HCEC 1CT (cell line): ENCODE measurements at regions not wholly inside any gene's neighbourhood (a gene's known extent, or its start where the extent isn't known, plus 50 kb on each side); places are given as distances from the start of the nearest gene placed in this dataset.
"Not testable (repeated sequence)": the region's sequence is repeated elsewhere in the genome, so short reads cannot be mapped to it uniquely, and the experiment has no call there.

Source experiments
- DNase-seq: peaks from one replicate; pipeline ENCODE4 v3.0.0-alpha.2; 2017

DNA sequence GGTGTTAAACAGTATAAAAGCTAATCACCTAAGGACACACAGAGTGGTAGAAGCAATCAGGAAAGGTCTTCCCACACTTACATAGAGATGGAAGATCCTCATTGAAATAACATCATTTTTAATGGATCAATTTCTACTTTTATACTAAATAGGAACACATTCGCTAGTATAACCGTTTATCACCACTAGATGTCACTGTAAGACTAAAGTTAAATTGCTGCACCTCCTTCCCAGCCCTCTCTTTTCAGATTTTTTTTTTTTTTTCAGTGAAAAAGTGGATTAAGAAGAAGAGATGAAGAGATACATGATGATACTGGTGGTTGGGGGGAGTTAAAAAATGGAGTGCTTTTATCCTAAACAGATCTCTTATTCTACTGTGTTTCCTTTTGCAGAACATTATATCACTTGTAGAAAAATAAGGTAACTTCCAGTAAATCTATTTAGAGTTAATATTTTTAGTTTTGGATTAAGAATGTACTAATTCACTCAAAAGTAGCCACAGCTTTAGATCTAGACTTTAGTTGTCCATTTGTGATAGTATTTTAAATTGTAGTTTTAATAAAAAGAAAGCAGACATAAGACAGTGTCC, 116.9 kb upstream of the ARRDC3 start:
- peak; percentile 46 for DNase-seq

DNA sequence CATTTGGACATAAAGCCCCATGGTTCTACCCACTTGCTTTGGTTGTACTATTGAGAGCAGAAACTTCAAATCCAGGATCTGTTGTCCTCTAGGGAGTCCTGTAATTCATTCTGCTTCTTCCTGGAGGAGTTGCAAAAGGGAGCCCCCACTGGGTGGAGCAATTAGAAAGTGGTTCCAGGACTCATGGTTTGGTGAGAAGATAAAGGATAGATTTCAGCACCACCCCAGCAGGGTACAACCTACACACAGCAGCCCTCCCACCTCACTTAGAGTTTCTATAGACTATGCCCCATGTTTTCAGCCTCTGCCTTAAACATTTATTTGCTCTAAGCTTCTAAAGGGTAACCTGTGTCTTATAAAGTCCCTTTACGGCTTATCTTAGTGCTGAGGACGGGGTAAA, 112.6 kb upstream of the ARRDC3 start:
- DNase-seq = no peak

DNA sequence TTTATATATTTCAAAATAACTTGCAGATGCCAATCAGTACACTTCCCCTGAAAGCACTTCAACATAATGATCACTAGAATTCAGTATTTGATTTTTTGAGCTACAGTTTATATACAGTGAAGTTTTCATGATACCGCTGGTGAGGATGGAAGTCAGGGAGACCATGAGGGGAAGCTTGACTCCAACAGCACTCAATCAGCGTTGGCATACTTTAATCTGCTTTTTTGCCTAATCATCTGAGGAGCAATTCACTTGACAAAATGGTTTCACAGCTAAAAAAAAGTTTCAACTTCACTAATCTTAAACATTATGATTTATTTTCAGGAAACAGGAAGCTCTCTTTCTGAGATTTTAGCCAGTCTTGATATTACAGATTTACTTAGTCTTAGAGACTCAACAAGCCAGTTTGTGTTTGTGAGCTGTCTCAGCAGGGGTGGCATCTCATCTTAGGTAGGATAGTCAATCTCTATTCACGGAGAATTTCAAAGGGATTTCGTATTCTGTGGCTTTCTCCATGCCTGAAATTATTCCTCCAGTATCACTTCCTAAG, 111.4 kb upstream of the ARRDC3 start:
- DNase-seq = no peak

DNA sequence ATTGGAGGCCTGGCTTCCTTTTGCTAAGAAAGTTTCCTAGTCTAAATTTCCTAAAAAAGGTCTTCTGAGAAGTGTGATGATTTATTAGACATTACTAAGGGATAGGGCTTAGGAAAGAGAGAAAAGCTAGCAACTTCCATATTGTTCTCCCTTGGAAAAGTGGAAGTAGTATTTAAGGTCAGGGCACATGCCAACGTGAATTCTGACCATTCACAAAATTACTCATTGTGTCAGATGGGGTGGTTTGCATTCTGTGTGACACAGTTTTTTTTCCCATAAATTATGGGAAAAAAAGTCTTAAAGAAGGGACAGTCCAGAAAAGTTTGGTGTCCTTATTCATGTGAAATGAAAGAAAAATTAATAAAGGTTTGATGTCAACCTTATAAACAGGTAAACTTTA, 110.0 kb upstream of the ARRDC3 start:
- DNase-seq = no peak

DNA sequence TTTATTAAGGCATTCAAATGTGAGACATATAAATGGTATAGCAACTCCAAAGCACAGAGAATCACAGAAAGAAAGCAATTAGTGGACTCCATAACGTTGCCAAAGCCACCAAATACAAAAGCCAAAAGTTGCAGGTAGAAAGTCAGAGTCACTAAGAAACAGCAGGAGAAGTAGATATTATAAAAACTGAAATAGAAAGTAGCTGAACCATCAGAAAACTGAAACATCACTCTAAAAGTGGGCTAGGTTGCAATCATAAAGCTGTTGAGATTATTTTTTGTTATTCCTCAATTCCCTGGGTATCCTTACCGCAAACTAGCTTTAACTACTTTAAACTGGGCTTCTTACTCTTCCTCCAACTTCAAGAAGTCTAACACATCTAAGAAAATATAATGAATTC, 108.1 kb upstream of the ARRDC3 start:
- DNase-seq = no peak

DNA sequence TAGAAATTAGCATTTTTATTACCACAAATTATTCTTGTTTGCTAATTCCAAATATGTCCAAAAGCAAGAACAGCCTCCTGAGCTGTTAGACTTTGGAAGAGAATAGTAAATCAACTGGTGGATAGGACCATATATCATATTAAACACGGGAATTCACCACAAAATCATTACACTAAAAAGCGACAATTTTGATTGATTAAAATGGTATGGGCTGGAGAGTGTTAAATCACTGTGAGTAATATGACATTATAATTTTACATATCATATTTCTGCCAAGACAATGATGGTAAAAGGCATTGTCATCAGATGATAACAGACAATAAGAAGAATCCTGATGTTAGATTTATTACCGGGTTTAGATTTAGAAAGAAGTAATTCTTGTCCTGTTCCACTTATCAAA, 107.2 kb upstream of the ARRDC3 start:
- no peak for DNase-seq

DNA sequence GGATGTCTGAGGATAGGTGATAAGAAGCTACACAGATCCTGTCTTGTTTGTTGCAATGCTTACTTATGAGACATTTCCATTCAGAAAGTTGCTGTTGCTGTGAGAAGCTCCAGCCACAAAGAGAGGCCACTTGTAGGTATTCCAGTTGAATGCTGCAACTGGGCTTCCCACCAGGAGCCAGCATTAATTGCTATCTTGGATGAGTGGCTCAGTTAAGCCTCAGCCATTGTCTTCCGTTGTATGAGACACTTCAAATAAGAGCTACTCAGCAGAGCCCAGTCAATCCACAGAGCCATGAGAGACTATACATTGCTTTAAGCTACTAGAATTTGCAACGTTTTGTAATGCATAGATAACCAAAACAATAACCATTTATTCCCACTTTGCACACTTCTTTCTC, 104.3 kb upstream of the ARRDC3 start:
- no peak for DNase-seq

DNA sequence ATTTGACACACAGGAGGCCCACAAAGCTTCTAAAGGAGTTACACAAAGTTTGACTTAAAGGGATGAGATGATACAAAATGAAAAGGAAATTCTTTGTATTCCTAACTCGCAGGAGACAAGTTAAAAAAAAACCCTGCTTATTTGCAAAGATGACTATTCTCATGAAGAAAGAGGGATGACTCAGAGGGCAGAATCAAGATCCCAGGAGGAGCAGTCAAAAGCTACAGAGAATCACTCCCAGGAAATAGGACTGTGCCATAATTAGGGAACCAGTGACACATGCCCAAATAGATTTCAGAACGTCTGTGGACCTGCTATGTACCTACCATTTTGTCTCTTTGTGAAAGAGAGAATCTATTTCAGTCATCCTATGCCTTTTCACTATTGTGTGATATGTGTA, 103.5 kb upstream of the ARRDC3 start:
- DNase-seq = peak; percentile 76

DNA sequence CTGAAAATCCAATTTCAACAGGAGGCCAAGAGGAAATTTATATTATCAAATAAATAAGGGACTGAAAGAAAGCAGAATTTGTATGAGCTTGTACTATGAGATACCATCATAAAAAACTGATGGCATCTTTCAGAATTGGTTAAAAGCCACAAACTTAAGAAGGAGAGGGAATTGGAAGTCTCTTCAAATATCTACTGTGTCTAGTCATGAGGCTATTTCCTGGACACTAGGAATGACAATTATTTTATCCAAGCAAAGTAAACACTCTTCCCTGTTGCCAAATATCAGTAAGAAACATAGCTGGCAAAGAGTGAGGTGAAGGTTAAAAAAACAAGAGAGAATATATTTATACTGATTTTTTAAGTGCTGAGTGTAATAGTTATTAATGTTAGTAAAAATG, 101.5 kb upstream of the ARRDC3 start:
- DNase-seq = no peak

DNA sequence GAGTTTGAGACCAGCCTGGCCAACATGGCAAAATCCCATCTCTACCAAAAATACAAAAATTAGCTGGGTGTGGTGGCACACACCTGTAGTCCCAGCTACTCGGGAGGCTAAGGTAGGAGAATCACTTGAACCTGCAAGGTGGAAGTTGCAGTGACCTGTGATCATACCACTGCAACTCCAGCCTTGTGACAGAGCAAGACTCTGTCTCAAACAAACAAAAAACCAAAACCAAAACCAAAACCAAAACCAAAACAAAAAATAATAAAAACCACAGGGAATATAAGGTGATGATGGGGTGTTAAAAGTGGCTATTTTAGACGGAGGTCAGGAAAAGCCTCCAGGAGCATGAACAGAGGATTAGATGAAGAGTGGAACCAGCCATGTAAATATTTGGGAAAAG, 96.3 kb upstream of the ARRDC3 start:
- not testable (repeated sequence) for DNase-seq

DNA sequence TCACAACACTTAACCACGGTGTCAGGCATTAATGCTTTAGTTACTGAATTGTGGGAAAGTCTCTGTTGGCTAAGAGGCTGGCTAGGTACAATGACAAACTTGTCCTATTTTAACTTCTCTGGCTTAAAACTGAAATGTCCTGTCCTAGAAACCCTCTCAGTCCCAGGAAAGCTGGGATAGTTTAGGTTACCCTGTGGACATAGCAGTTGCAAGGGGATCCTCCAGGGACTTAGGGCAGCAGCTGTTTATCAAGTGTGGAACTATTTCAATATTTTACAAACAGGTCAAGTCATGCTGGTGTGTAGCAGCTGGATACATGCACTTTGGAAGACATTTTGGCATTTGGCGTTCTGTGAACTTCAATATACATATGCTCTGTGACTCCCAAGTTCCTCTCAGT, 95.0 kb upstream of the ARRDC3 start:
- DNase-seq = no peak

DNA sequence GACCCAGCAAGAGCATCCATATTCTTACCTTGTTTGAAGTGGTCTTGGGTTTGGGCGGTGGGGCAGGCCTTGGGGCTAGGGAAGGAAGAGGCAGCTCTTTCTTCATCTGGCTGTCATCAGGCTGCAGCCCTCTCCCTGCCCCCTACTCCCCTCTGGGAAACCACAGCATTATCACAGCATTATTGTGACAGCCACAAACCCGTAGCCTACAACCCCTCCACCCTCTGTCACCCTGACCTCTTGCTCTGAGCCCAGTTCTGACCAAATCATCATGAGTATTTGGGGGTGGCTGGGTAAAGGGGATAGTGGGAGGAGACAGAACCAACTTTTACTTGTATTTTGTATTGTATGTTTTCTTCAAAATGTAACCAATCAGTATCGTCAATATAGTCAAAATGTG, 94.3 kb upstream of the ARRDC3 start:
- no peak for DNase-seq

DNA sequence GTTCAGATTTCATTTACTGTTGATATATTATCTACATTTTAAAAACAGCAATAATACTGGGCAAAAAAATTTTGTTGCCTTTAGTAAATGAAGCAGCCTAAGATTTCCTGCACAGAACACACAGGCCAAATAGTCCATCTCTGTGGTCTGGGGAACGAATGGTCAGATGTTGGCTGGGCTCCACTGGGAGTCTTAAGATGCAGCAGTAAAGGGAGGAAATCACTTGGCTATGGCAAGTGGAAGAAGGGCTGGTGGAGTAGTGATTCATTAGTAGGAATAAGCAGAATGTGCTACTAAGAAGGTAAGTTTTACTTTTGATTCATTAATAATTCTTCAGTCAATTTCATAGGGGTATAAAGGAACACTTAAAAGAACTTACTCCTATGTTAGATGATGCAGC, 91.1 kb upstream of the ARRDC3 start:
- no peak for DNase-seq

DNA sequence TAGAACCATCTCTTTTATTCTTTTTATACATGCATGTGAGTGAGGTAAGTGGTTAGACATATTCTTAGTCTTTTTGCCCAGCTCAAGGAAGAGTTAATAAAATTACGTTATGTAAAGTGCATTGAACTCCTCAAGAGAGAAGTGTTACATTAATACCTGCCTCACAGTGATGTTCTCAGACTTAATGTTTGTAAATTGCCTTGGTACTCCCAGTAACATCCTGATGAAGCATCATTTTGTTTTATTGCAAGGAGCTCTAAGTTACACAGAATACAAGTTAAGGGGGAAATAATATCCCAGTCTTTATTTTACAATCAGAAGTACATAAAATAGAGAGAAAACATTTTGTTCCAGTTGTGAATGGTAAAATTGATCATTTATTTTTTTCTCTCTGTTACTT, 89.5 kb upstream of the ARRDC3 start:
- no peak for DNase-seq

DNA sequence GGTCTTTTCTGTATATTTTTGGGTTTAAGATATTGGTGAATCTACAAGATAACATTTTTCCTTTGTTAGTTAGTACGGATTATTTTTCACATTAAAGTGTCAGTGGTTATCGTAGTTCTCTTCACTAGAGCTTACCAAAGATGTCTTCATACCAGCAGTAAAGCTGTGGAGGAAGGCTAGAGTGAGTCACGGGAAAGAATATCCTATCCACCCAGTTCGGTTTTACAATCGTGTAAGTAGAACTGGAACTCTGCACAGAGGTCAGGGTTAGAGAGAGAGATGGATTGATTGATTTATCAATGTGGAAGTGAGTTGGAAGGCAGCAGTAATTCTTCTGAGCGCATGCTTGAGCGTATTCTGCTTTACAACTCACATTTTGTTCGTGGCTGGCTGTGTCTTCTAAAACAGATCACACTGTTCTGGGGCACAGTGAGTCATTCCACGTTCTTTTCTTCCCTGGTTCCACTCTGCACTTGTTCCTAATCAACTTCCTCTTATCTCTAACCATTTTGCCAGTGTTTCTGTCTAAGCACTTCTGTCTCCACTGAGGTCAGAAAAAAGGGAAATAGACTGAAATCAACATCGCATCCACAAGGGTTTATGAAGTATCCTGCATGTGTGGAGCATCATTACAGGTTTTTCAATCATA, 86.5 kb upstream of the ARRDC3 start:
- no peak for DNase-seq

DNA sequence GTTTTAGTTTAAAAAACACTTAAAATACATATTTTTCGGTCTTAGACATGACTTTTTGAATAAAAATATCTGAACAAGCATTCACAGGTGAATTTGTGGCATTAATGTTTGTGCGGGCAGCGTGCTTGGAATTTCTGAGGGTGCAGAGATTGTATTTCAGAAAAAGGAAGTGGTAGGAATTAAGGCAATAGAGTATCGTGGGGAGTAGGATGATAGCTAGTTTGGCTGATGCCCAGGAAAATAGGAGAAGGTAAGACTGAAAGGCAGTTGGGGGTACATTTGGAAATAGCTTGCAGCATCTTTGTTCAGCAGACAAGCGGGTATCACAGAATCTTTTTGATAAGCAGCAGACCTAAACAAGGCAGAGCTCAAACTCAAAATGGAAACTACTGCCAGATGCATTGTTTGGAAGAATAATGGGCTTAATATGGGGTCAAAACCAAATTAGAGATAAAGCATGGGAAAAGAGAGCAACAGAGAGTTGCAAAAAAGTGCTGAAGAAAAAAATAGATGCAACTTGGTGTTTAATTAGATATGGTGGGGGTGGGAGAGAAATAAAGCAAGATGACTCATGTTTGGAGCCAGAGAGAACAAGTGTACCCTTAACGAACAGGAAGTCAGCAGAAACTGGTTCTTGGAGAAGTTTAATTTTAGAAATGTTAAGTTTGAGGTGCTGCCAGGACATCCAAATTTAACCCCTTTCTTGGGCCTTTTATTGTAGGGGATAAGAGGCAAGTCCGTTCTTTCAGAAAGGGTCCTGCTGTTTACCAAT, 85.7 kb upstream of the ARRDC3 start:
- DNase-seq = no peak

DNA sequence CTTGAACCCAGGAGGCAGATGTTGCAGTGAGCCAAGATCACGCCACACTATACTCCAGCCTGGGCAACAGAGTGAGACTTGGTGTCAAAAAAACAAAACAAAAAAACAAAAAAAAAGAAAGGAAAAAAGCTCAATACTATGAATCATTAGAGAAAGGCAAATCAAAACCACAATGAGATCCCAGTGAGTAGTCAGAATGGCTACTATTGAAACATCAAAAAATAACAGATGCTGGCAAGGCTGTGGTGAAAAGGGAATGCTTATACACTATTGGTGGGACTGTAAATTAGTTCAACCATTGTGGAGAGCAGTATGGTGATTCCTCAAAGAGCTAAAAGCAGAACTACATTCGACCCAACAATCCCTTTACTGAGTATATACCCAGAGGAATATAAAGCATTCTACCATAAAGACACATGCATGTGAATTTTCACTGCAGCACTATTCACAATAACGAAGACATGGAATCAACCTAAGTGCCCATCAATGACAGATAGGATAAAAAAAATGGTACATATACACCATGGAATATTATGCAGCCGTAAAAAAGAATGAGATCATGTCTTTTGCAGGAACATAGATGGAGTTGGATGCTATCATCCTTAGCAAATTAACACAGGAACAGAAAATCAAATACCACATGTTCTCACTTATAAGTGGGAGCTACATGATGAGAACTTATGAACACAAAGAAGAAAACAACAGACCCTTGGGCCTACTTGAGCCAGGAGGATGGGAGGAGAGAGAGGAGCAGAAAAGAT, 81.9 kb upstream of the ARRDC3 start:
- DNase-seq = peak; percentile 9

DNA sequence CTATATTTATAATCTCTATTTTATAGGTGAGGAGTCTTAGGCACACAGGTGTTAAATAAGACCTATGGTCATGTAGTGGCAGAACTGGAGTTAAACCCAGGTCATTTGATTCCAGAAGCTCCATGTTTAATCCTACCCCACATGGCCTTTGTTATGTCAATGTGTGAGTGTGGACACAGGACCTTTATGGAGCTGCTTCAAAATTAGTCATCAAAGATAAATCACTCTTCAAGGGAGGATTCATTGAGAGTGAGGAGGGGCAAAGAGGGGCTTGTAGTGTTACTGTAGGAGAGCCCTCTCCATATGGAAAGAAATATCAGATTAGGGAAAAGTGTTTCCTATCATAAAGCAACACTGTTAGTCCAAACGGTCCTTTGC, 74.6 kb upstream of the ARRDC3 start:
- no peak for DNase-seq

DNA sequence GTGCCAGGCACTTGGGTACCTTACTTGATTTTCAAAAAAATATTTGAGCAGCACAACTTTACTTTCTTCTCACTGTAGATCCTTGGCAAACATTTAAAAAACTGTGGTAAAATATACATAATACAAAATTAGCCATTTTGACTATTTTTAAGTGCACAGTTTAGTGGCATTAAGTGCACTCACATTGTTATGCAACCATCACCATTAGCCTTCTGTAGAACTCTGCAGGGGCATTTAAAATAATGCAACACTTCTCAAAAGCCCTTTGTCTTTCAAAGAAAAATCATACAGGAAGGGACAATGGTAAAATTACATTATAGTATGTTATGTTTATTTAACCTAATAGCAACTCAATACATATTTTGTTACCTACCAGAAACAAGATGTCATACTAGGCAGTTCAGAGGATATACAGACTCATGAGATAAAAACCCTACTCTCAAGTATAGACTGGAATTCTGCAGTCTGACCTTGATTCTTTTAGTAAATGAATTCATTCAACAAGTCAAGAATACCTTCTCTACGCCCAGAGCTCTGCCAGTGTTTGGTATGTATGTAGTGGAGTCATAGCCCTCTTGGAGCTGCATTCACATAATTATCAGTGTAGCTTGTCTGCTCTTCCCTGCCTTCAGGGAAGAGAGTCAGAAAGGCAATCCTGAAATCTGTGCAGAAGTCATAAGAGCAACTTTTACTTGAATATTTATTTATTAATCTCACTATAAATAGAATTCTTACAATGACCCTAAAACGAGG, 74.0 kb upstream of the ARRDC3 start:
- no peak for DNase-seq

DNA sequence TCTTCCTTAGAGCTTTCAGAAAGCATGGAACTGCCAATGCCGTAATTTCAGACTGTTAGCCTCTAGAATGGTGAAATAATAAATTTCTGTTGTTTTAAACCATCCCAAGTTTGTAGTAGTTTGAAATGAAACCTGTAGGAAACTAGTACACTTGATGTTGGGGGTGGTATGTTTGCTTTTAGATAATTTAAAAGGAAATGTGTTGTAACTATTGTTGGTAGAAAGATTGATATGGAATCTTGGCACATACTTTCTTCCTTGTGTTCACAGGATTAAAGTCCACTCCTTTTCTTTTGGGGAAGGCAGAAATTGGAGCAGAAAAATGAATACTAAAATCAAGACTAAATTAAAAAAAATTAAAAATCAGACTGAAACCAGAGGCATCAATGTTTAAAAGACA, 66.0 kb upstream of the ARRDC3 start:
- DNase-seq = no peak

DNA sequence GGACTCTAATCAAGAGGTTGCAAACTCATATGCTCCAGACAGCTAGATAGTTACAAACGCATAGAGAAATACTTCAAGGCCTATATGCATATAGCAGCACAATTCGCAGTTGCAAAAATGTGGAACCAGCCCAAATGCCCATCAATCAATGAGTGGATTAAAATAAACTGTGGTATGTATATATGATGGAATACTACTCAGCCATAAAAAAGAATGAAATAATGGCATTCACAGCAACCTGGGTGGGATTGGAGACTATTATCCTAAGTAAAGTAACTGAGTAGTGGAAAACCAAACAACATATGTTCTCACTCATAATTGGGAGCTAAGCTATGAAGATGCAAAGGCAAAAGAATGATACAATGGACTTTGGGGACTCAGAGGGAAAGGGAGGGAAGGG, 65.0 kb upstream of the ARRDC3 start:
- not testable (repeated sequence) for DNase-seq

DNA sequence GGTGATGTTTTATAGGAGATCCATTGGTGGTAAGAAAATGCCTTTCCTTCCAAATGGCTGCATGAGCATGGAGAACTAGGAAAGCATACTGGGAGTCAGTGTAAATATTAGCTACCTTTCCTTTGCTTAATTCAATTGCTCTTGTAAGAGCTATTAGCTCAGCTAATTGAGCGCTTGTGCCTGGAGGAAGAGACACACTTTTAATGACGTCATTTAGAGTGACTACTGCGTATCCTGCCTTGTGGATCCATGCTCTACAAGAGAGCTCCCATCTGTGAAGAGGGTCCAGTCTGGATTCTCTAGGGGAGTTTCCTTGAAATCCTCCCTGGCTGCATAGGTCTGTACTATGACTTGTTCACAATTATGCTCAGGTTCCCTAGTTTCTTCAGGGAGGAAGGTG, 63.8 kb upstream of the ARRDC3 start:
- DNase-seq = not testable (repeated sequence)
